MM.1S (cell line): ENCODE measurements at regions not wholly inside any gene's neighbourhood (a gene's known extent, or its start where the extent isn't known, plus 50 kb on each side); places are given as distances from the start of the nearest gene placed in this dataset.

Experiments used
- DNase-seq: peaks from one replicate; pipeline ENCODE4 v3.0.0-alpha.2; 2015
- H2AFZ ChIP-seq: fragments of 300-600 bp; sonication (generic); 2 replicates; pipeline ENCODE4 v1.6.0; 2016; ENCODE audit warnings: antibody characterized with exemption, low read length
- H3F3A ChIP-seq: fragments of 300-600 bp; sonication (generic); 2 replicates; pipeline ENCODE4 v1.6.1; 2016; ENCODE audit warnings: mild to moderate bottlenecking, antibody characterized with exemption, low read length, moderate library complexity, mixed read lengths; ENCODE audit not compliant: insufficient read depth
- H3K27ac ChIP-seq: fragments of 300-600 bp; sonication (generic); 2 replicates; pipeline ENCODE4 v1.5.1; 2016; ENCODE audit warnings: mild to moderate bottlenecking, low read length
- H3K27me3 ChIP-seq: fragments of 300-600 bp; sonication (generic); replicated peaks from 2 replicates; pipeline ENCODE4 v1.6.0; 2016; ENCODE audit warnings: low read length; ENCODE audit not compliant: insufficient read depth
- H3K36me3 ChIP-seq: fragments of 300-600 bp; sonication (generic); replicated peaks from 2 replicates; pipeline ENCODE4 v1.6.1; 2016; ENCODE audit warnings: mild to moderate bottlenecking, low read length, mixed read lengths; ENCODE audit not compliant: insufficient read depth
- H3K4me1 ChIP-seq: fragments of 300-600 bp; sonication (generic); 2 replicates; pipeline ENCODE4 v1.6.1; 2016; ENCODE audit warnings: low read length, mixed read lengths
- H3K4me2 ChIP-seq: fragments of 300-600 bp; sonication (generic); 2 replicates; pipeline ENCODE4 v1.6.0; 2016; ENCODE audit warnings: low read depth, low read length
- H3K4me3 ChIP-seq: fragments of 300-600 bp; sonication (generic); 2 replicates; pipeline ENCODE4 v1.5.1; 2016; ENCODE audit warnings: low read length, mixed read lengths
- H3K79me2 ChIP-seq: fragments of 300-600 bp; sonication (generic); 2 replicates; pipeline ENCODE4 v1.6.1; 2016; ENCODE audit warnings: mixed run types, low read length, mixed read lengths
- H3K9ac ChIP-seq: fragments of 300-600 bp; sonication (generic); 2 replicates; pipeline ENCODE4 v1.6.1; 2016; ENCODE audit warnings: low read length, mixed read lengths
- H3K9me2 ChIP-seq: fragments of 300-600 bp; sonication (generic); replicated peaks from 2 replicates; pipeline ENCODE4 v1.6.1; 2016; ENCODE audit warnings: mild to moderate bottlenecking, low read length, mixed read lengths; ENCODE audit not compliant: insufficient read depth
- H3K9me3 ChIP-seq: fragments of 300-600 bp; sonication (generic); replicated peaks from 2 replicates; pipeline ENCODE4 v1.6.1; 2016; ENCODE audit warnings: mild to moderate bottlenecking, low read length, mixed read lengths; ENCODE audit not compliant: insufficient read depth
- H4K20me1 ChIP-seq: fragments of 300-600 bp; sonication (generic); 2 replicates; pipeline ENCODE4 v1.6.1; 2016; ENCODE audit warnings: mild to moderate bottlenecking, low read length, moderate library complexity, mixed read lengths; ENCODE audit not compliant: insufficient read depth
- CTCF ChIP-seq: fragments of 300-600 bp; sonication (generic); IDR thresholded peaks from 2 replicates; pipeline ENCODE4 v1.5.1; 2016; ENCODE audit warnings: antibody characterized with exemption, low read length, mixed read lengths
- EZH2 ChIP-seq: fragments of 300-600 bp; sonication (generic); optimal IDR thresholded peaks from 2 replicates; pipeline ENCODE3; 2017; ENCODE audit warnings: low read depth, mild to moderate bottlenecking, antibody characterized with exemption, low read length, mixed read lengths
- EZH2phosphoT487 ChIP-seq: fragments of 300-600 bp; sonication (generic); IDR thresholded peaks from 2 replicates; pipeline ENCODE4 v1.6.1; 2018; ENCODE audit warnings: antibody characterized with exemption, low read length

GRCh38 chr6:105896821-105897095 lies 189.4 kb upstream of the PRDM1 start:
- no peak overlapping the region for H3K4me2 ChIP-seq
- no peaks in the 10 kb centered on the region for H3K79me2 ChIP-seq
- no peaks in the 10 kb centered on the region for H3K36me3 ChIP-seq
- TF ChIP-seq EZH2phosphoT487 (no peak), EZH2 (no peak), CTCF (no peak)
- no peaks in the 10 kb centered on the region for H3K27me3 ChIP-seq
- H4K20me1 ChIP-seq: no peaks in the 10 kb centered on the region
- no peaks in the 10 kb centered on the region for H3K9me2 ChIP-seq
- no peaks in the 10 kb centered on the region for H3K9me3 ChIP-seq
- no peaks in the 10 kb centered on the region for H3F3A ChIP-seq
- DNase-seq: no peak
- H3K9ac ChIP-seq: no peak overlapping the region
- peaks cover 15% of the 10 kb centered on the region for H3K4me1 ChIP-seq
- no peak overlapping the region for H2AFZ ChIP-seq
- H3K27ac ChIP-seq: no peak overlapping the region
- no peak overlapping the region for H3K4me3 ChIP-seq

DNA sequence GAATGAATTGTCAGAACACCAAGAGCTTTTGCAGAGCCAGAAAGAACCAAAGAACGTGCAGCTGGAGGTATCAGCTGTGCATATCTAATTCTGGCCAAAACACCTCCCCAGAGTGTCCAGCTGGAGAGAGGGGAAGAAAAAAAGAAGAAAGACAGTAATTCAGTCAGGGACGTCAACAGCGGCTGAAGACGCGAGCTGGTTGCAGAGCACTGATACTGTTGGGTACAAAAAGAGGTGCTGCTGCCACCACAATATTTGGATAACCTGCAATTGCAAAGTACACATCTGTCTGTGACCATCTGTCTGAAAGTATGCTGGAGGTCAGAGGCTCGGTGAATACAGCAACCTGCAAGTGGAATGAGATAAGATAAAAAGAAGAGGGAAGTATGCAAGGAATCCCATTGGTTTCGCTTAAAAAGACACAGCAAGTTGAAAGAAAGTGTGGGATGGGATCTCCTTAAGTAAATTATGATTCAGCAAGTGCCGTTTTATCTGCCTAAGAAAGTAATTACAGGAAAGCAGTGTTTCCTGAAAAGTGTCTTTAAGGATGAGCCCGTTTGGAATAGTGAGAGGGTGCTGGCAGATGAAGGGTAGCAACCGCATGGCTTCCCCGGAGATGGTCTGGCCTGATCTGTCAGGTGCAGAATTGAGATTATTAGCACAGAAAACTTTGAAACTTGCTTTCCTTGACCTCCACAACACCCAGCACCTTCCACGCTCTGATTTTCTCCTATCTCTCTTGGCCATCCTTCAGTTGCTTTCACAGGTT lies 189.9 kb upstream of the PRDM1 start:
- peaks cover 15% of the 10 kb centered on the region for H3K4me1 ChIP-seq
- no peak for DNase-seq
- no peaks in the 10 kb centered on the region for H3K27me3 ChIP-seq
- no peak overlapping the region for H3K4me3 ChIP-seq
- no peaks in the 10 kb centered on the region for H3K9me3 ChIP-seq
- H3K27ac ChIP-seq: no peak overlapping the region
- no peak overlapping the region for H3K4me2 ChIP-seq
- no peaks in the 10 kb centered on the region for H4K20me1 ChIP-seq
- TF ChIP-seq EZH2phosphoT487 (no peak), CTCF (no peak), EZH2 (no peak)
- H3K9ac ChIP-seq: no peak overlapping the region
- H2AFZ ChIP-seq: no peak overlapping the region
- no peaks in the 10 kb centered on the region for H3K9me2 ChIP-seq
- no peaks in the 10 kb centered on the region for H3K36me3 ChIP-seq
- H3K79me2 ChIP-seq: no peaks in the 10 kb centered on the region
- H3F3A ChIP-seq: no peaks in the 10 kb centered on the region

- no peak overlapping the region for H3K4me3 ChIP-seq
- no peaks in the 10 kb centered on the region for H4K20me1 ChIP-seq
- H3K79me2 ChIP-seq: no peaks in the 10 kb centered on the region
- H3K27me3 ChIP-seq: no peaks in the 10 kb centered on the region
- no peak for TF ChIP-seq EZH2
- TF ChIP-seq CTCF: no peak
- H3F3A ChIP-seq: no peaks in the 10 kb centered on the region
- no peaks in the 10 kb centered on the region for H3K9me3 ChIP-seq
- no peaks in the 10 kb centered on the region for H3K9me2 ChIP-seq
- H2AFZ ChIP-seq: no peak overlapping the region
- H3K4me2 ChIP-seq: no peak overlapping the region
- peaks cover 15% of the 10 kb centered on the region for H3K4me1 ChIP-seq
- no peaks in the 10 kb centered on the region for H3K36me3 ChIP-seq
- H3K27ac ChIP-seq: no peak overlapping the region
- H3K9ac ChIP-seq: no peak overlapping the region
- no peak for DNase-seq
These were observed 191.6 kb upstream of the PRDM1 start for GRCh38 chr6:105894556-105894955.
